Activated CD4-positive, alpha-beta T cell treated with anti-CD3 and anti-CD28 coated beads for 36 hours (primary cell): ENCODE measurements at regions not wholly inside any gene's neighbourhood (a gene's known extent, or its start where the extent isn't known, plus 50 kb on each side); places are given as distances from the start of the nearest gene placed in this dataset.

ENCODE experiments used
- ATAC-seq: fragments of 200-7000 bp; cut with Tn5 transposase; one replicate; pipeline ENCODE4 v1.10.0; 2021; ENCODE audit warnings: mild to moderate bottlenecking, moderate library complexity
- CTCF ChIA-PET: fragments of 350-600 bp; sonication (Branson Sonifier 250); formaldehyde crosslinking; loops from one replicate; lab custom pipeline; 2021; ENCODE audit warnings: antibody characterized with exemption; lab: Charles Lee
- POLR2A ChIA-PET: fragments of 350-600 bp; sonication (Branson Sonifier 250); formaldehyde crosslinking; loops from one replicate; lab custom pipeline; 2021; ENCODE audit warnings: antibody characterized with exemption, inconsistent platforms; lab: Charles Lee
- DNase-seq: peaks from one replicate; pipeline ENCODE4 v3.0.0-alpha.2; 2020
- H3K27ac Mint-ChIP-seq: one replicate; pipeline ENCODE4 v1.8.0; 2021; ENCODE audit warnings: mixed read lengths
- H3K27me3 Mint-ChIP-seq: one replicate; pipeline ENCODE4 v1.8.0; 2021; ENCODE audit warnings: mixed read lengths
- H3K36me3 Mint-ChIP-seq: one replicate; pipeline ENCODE4 v1.8.0; 2021; ENCODE audit warnings: low read depth, mixed read lengths
- H3K4me1 Mint-ChIP-seq: one replicate; pipeline ENCODE4 v1.8.0; 2021; ENCODE audit warnings: mixed read lengths
- H3K4me3 Mint-ChIP-seq: one replicate; pipeline ENCODE4 v1.8.0; 2021; ENCODE audit warnings: mild to moderate bottlenecking, moderate library complexity, mixed read lengths
- H3K9me3 Mint-ChIP-seq: one replicate; pipeline ENCODE4 v1.8.0; 2021; ENCODE audit warnings: low read depth, mixed read lengths
- intact Hi-C, 2 experiments: fragments of 100-400 bp; cut with DNase I in 1 of 2; cut with micrococcal nuclease in 1 of 2; formaldehyde crosslinking; loops; one replicate each; pipeline versions ENCODE4 v1.14.2 to v1.15.1; 2022 to 2024; cut with DNase I, micrococcal nuclease

- Mint-ChIP-seq H3K4me3 (no peak overlapping the region), H3K9me3 (peaks cover 2% of the 10 kb centered on the region), H3K27ac (no peak overlapping the region), H3K27me3 (no peaks in the 10 kb centered on the region), H3K4me1 (no peaks in the 10 kb centered on the region), H3K36me3 (no peaks in the 10 kb centered on the region)
- no peak for ATAC-seq
- POLR2A ChIA-PET: no interaction called here
- CTCF ChIA-PET: no interaction called here
- intact Hi-C loops: no loop called here
- DNase-seq: no peak
Measured at GRCh38 chr18:61172624-61173023, 160.6 kb upstream of the CDH20 start.

GRCh38 chr18:61173554-61173953, 159.7 kb upstream of the CDH20 start:
- no peak for DNase-seq
- Mint-ChIP-seq H3K4me1 (no peaks in the 10 kb centered on the region), H3K9me3 (peaks cover 2% of the 10 kb centered on the region), H3K4me3 (no peak overlapping the region), H3K27me3 (no peaks in the 10 kb centered on the region), H3K27ac (no peak overlapping the region), H3K36me3 (no peaks in the 10 kb centered on the region)
- intact Hi-C loops: no loop called here
- ChIA-PET POLR2A (no interaction called here), CTCF (no interaction called here)
- ATAC-seq: no peak

GRCh38 chr18:61183798-61184197, 149.4 kb upstream of the CDH20 start:
- intact Hi-C loops: no loop called here
- H3K9me3 Mint-ChIP-seq: no peaks in the 10 kb centered on the region
- no peaks in the 10 kb centered on the region for H3K27me3 Mint-ChIP-seq
- H3K27ac Mint-ChIP-seq: no peak overlapping the region
- DNase-seq (no peak), ATAC-seq (no peak)
- H3K4me1 Mint-ChIP-seq: no peaks in the 10 kb centered on the region
- CTCF ChIA-PET: interaction anchor here (0.6 kb wide), 1 partner anchor 12 kb away, joined by 3 read pairs; no protein-coding TSS in a partner anchor
- H3K36me3 Mint-ChIP-seq: no peaks in the 10 kb centered on the region
- POLR2A ChIA-PET: no interaction called here
- H3K4me3 Mint-ChIP-seq: no peak overlapping the region

GRCh38 chr18:61187971-61188370, 145.3 kb upstream of the CDH20 start:
- ChIA-PET POLR2A (no interaction called here), CTCF (no interaction called here)
- no peak for ATAC-seq
- Mint-ChIP-seq H3K36me3 (no peaks in the 10 kb centered on the region), H3K27me3 (no peaks in the 10 kb centered on the region), H3K4me1 (no peaks in the 10 kb centered on the region), H3K9me3 (no peaks in the 10 kb centered on the region), H3K4me3 (no peak overlapping the region), H3K27ac (no peak overlapping the region)
- intact Hi-C loops: no loop called here
- DNase-seq: no peak

GRCh38 chr18:61189376-61189775, 143.9 kb upstream of the CDH20 start:
- no peak overlapping the region for H3K4me3 Mint-ChIP-seq
- ChIA-PET POLR2A (no interaction called here), CTCF (no interaction called here)
- intact Hi-C loops: no loop called here
- H3K27ac Mint-ChIP-seq: no peak overlapping the region
- ATAC-seq (no peak), DNase-seq (no peak)
- H3K9me3 Mint-ChIP-seq: peaks cover 3% of the 10 kb centered on the region
- H3K4me1 Mint-ChIP-seq: no peaks in the 10 kb centered on the region
- peaks cover 2% of the 10 kb centered on the region for H3K27me3 Mint-ChIP-seq
- no peaks in the 10 kb centered on the region for H3K36me3 Mint-ChIP-seq

- intact Hi-C loops: no loop called here
- H3K4me1 Mint-ChIP-seq: no peaks in the 10 kb centered on the region
- peaks cover 6% of the 10 kb centered on the region for H3K9me3 Mint-ChIP-seq
- ATAC-seq: no peak
- H3K36me3 Mint-ChIP-seq: no peaks in the 10 kb centered on the region
- H3K27me3 Mint-ChIP-seq: peaks cover 2% of the 10 kb centered on the region
- DNase-seq: no peak
- ChIA-PET POLR2A (no interaction called here), CTCF (no interaction called here)
- H3K4me3 Mint-ChIP-seq: no peak overlapping the region
- H3K27ac Mint-ChIP-seq: no peak overlapping the region
Measured at GRCh38 chr18:61194726-61195125, 138.5 kb upstream of the CDH20 start.

- intact Hi-C loops: no loop called here
- POLR2A ChIA-PET: no interaction called here
- DNase-seq: no peak
- Mint-ChIP-seq H3K9me3 (peaks cover 6% of the 10 kb centered on the region), H3K4me3 (no peak overlapping the region), H3K27ac (no peak overlapping the region), H3K27me3 (peaks cover 2% of the 10 kb centered on the region), H3K4me1 (no peaks in the 10 kb centered on the region), H3K36me3 (no peaks in the 10 kb centered on the region)
- ATAC-seq: no peak
- CTCF ChIA-PET: interaction anchor here (1.3 kb wide), 1 partner anchor 14 kb away, joined by 3 read pairs; no protein-coding TSS in a partner anchor
Measured at GRCh38 chr18:61196750-61197149, 136.5 kb upstream of the CDH20 start.

- Mint-ChIP-seq H3K4me1 (no peaks in the 10 kb centered on the region), H3K4me3 (no peak overlapping the region), H3K9me3 (peaks cover 6% of the 10 kb centered on the region), H3K36me3 (no peaks in the 10 kb centered on the region), H3K27me3 (peaks cover 2% of the 10 kb centered on the region), H3K27ac (no peak overlapping the region)
- ChIA-PET CTCF (no interaction called here), POLR2A (interaction anchor here (0.6 kb wide), 1 partner anchor 55 kb away, joined by 3 read pairs; no protein-coding TSS in a partner anchor)
- DNase-seq (no peak), ATAC-seq (no peak)
- intact Hi-C loops: no loop called here
Measured at GRCh38 chr18:61198486-61198885, 134.7 kb upstream of the CDH20 start.

GRCh38 chr18:61199171-61199848, 133.9 kb upstream of the CDH20 start:
- DNase-seq (no peak), ATAC-seq (no peak)
- H3K4me3 Mint-ChIP-seq: no peak overlapping the region
- H3K4me1 Mint-ChIP-seq: no peaks in the 10 kb centered on the region
- ChIA-PET CTCF (no interaction called here), POLR2A (no interaction called here)
- no peak overlapping the region for H3K27ac Mint-ChIP-seq
- intact Hi-C loops: no loop called here
- peaks cover 3% of the 10 kb centered on the region for H3K9me3 Mint-ChIP-seq
- no peaks in the 10 kb centered on the region for H3K27me3 Mint-ChIP-seq
- H3K36me3 Mint-ChIP-seq: no peaks in the 10 kb centered on the region

- Mint-ChIP-seq H3K4me3 (no peak overlapping the region), H3K27me3 (no peaks in the 10 kb centered on the region), H3K9me3 (no peaks in the 10 kb centered on the region), H3K4me1 (no peaks in the 10 kb centered on the region), H3K27ac (no peak overlapping the region), H3K36me3 (no peaks in the 10 kb centered on the region)
- intact Hi-C loops: no loop called here
- ATAC-seq (no peak), DNase-seq (no peak)
- CTCF ChIA-PET: no interaction called here
- POLR2A ChIA-PET: no interaction called here
Measured at GRCh38 chr18:61201511-61201910, 131.7 kb upstream of the CDH20 start.

- Mint-ChIP-seq H3K9me3 (no peaks in the 10 kb centered on the region), H3K4me1 (no peaks in the 10 kb centered on the region), H3K27me3 (no peaks in the 10 kb centered on the region), H3K36me3 (no peaks in the 10 kb centered on the region), H3K27ac (no peak overlapping the region), H3K4me3 (no peak overlapping the region)
- DNase-seq (no peak), ATAC-seq (no peak)
- POLR2A ChIA-PET: no interaction called here
- intact Hi-C loops: no loop called here
- CTCF ChIA-PET: no interaction called here
Measured at GRCh38 chr18:61203151-61203550, 130.1 kb upstream of the CDH20 start.

GRCh38 chr18:61209801-61210200, 123.4 kb upstream of the CDH20 start:
- ATAC-seq: no peak
- POLR2A ChIA-PET: no interaction called here
- Mint-ChIP-seq H3K27me3 (no peaks in the 10 kb centered on the region), H3K36me3 (no peaks in the 10 kb centered on the region), H3K4me1 (no peaks in the 10 kb centered on the region), H3K27ac (no peak overlapping the region), H3K9me3 (peaks cover 4% of the 10 kb centered on the region), H3K4me3 (no peak overlapping the region)
- CTCF ChIA-PET: no interaction called here
- intact Hi-C loops: no loop called here
- DNase-seq: no peak
